IPS DF 4.7 (cell line): ENCODE measurements at regions not wholly inside any gene's neighbourhood (a gene's known extent, or its start where the extent isn't known, plus 50 kb on each side); places are given as distances from the start of the nearest gene placed in this dataset.
"Not testable (repeated sequence)": the region's sequence is repeated elsewhere in the genome, so short reads cannot be mapped to it uniquely, and the experiment has no call there.

Source experiments
- DNase-seq: peaks from one replicate; pipeline ENCODE4 v3.0.0-alpha.2; 2013; ENCODE audit warnings: low spot score; ENCODE audit errors: extremely low read depth

- DNase-seq, result no peak
Measured at GRCh38 chr4:31007858-31008257, 287.7 kb downstream of the PCDH7 start.

DNA sequence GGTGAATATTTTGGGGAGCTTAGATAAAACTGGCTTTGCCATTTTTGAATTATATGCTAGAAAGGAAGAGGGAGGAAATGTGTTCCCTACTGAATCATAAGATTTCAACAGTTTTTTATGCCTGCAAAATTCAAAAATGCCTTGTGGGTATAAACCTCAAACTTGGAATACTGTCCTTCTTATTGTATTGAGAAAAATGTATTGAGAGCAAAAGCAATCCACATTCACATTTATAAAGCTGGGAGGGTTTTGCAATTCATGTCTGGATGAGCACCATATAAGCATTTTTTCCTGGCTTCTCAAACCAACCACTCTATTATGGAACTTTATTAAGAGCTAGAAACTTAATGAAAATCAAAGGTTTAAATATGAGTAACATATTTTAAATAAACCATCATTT, 289.8 kb downstream of the PCDH7 start:
- DNase-seq, result no peak

DNA sequence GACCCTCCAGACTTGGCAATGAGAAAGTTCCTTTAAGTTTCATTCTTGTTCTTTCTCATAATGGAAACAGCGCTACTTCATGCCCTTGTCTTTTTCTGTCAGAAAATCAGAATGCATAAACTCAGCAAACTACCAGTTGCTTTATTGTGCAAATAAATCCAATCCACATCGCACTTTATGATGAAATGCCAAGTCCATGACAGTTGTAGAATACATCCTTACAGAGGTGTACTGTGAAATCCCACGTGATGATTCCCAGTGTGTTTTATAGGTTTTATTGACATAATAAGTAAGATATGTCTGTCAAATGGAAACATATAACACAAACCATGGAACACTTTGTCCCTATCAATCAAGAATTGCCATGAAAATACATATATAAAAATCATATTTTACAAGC, 295.0 kb downstream of the PCDH7 start:
- DNase-seq, result no peak

- no peak for DNase-seq
Measured at GRCh38 chr4:31016322-31017061, 296.3 kb downstream of the PCDH7 start.

DNA sequence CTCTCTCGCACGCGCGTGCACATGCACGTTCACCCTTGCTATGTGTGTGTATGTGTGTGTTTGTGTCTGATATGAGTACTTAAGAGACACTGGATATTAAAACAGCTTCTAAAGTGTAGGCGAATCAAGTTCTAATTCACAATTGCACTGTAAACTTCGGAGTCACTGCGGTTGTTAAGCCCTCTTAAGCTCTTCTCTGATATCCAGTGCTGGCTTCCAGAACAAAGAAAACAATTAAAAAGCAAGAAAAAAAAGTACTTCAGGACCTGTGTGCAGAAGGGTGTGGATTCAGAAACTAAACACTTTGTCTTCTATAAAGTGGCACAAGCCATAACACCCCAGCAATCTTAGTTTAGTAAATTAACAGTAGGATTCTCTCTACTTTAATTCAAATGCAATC, 300.2 kb downstream of the PCDH7 start:
- no peak for DNase-seq

GRCh38 chr4:31021008-31021407, 300.8 kb downstream of the PCDH7 start:
- DNase-seq, result no peak

GRCh38 chr4:31022702-31023101, 302.5 kb downstream of the PCDH7 start:
- DNase-seq, result no peak

DNA sequence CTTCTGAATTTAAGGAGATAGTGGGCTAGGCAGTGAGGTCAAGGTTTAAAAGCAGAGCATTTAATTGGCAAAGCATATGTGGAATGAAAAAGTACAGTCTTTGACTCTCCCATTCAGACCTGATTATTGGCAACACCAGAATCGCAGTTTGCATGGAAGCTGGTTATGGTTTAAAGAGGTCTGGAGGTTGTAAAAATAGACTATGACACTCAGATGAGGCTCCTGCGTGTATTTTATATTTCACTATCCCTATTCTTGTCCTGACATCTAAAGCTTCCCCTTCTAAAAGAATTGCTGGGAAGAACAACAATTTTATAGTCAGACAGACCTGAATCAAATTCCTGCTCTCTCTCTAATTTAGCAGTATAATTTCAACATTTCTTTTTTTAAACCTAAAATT, 302.9 kb downstream of the PCDH7 start:
- DNase-seq, result no peak

- no peak for DNase-seq
Measured at GRCh38 chr4:31023742-31024141, 303.6 kb downstream of the PCDH7 start.

DNA sequence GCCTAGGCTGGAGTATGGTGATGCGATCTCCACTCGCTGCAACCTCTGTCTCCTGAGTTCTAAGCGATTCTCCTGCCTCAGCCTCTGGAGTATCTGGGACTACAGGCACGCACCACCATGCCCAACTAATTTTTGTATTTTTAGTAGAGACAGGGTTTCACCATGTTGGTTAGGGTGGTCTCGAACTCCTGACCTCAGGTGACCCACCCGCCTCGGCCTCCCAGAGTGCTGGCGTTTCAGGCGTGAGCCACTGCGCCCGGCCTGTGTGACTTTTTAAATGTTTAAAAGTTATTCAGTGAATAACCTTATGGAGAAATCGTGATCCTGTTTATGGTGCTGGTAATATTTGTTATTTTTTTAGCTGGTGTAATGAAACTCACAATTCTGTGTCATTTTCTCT, 304.6 kb downstream of the PCDH7 start:
- DNase-seq, result not testable (repeated sequence)

- DNase-seq, result no peak
Measured at GRCh38 chr4:31026256-31026655, 306.1 kb downstream of the PCDH7 start.

DNA sequence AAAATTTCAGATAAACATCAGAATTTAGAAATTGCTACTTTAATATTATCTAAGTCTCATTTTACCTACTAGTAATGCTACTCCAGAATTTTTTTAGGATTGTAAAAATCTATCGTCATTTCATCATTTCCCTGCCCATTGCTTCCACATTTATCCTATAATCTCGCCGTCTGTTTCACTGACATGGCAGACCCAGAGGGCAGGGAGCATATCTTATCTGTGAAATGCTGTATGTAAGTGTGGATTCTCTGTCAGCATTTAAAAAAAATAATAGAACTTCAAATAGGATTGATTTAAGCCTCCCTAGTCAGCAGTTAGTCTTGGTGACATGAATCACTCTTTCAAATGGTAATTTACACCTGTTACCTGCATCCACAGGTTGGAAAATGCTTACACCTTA, 314.4 kb downstream of the PCDH7 start:
- no peak for DNase-seq

- no peak for DNase-seq
Measured at GRCh38 chr4:31035761-31036160, 315.6 kb downstream of the PCDH7 start.

DNA sequence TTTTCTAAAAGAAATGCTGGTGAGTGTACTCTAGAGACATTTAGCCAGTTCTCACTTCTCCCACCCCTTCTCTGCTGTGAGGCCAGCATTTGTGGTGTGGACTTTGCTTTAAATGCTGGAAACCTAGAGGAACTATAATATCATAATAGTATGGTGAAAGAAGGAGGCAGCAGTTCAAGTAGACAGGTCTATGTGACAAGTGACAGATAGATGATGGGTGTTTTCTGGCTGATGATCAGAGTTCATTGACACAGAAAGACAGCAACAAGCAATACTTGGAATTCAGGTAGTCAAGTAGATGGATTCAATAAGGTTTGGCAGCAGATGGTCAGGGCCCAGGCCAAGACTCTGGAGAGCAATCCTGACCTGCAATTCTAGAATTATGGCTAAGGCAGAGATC, 317.5 kb downstream of the PCDH7 start:
- no peak for DNase-seq

GRCh38 chr4:31039382-31039781, 319.2 kb downstream of the PCDH7 start:
- DNase-seq, result no peak

- no peak for DNase-seq
Measured at GRCh38 chr4:31040106-31040505, 319.9 kb downstream of the PCDH7 start.

DNA sequence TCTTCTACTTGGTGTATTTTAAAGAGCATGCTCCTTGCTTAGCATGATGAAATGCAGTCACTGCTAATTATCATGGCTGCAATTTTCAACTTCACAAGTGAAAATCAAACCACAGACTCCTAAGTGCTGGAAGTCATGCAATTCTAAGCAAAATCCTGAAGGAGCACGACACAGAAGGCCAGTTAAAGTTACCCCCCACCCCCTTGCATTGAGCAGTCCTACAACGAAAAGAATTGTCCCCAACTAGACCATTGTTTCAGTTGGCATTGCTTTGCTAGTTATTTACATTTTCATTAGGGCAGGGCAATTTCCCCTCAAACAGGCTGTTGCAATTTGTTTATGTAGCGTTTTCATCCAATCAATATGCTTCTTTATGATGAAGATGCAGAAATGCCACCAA, 321.2 kb downstream of the PCDH7 start:
- no peak for DNase-seq

- no peak for DNase-seq
Measured at GRCh38 chr4:31041853-31042252, 321.7 kb downstream of the PCDH7 start.

DNA sequence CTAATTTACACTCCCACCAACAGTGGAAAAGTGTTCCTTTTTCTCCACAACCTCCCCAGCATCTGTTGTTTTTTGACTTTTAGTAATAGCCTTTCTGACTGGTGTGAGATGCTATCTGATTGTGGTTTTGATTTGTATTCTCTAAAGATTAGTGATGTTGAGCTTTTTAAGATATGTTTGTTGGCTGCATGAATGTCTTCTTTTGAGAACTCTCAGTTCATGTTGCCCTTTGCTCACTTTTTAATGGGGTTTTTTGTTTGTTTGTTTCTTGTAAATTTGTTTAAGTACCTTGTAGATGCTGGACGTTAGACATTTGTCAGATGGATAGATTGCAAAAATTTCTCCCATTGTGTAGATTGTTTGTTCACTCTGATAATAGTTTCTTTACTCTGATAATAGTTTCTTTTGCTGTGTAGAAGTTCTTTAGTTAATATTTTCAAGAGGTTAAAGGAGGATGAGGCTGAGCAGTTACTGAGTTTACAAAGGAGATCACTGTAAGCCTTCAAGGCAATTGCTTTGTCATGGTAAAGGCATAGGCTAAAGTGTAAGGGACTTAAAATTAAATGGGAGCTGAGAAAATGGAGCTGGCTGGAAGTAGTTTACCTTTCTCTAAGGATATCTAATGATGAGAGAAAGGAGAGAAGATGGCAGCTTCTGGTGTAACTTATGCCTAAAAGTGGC, 323.4 kb downstream of the PCDH7 start:
- DNase-seq, result no peak

- no peak for DNase-seq
Measured at GRCh38 chr4:31045151-31045550, 325.0 kb downstream of the PCDH7 start.

DNA sequence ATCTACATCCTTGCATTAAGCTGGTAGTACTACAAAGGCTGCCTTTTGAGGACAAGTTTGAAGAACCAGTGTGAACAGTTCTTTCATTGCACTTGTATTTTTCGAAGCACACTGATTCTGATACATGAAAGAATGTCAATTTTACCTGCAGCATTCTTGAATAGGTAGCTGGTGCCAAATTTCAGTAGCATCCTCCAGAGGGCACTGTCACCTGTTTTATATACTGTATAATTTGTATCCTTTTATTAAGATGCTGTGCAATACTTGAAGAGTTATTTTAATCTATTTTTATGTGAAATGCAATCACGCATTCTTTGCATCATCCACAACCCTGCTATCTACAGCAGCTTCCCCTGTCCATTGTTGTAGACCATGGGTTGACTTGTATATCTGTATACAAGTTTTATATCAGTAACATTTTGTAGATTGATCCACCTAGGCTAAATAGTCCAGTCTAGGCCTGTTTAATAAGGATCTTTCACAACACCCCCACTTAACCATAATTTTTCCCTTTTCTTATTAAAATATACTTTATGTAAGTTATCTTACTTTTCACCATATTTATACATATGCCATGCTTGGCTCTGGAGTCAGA, 325.7 kb downstream of the PCDH7 start:
- no peak for DNase-seq

- DNase-seq, result no peak
Measured at GRCh38 chr4:31051151-31051550, 331.0 kb downstream of the PCDH7 start.

GRCh38 chr4:31051565-31051964, 331.4 kb downstream of the PCDH7 start:
- DNase-seq, result no peak
